22Rv1 (cell line): ENCODE measurements at regions not wholly inside any gene's neighbourhood (a gene's known extent, or its start where the extent isn't known, plus 50 kb on each side); places are given as distances from the start of the nearest gene placed in this dataset.

Experiments used
- CTCF ChIP-seq: fragments of 450-650 bp; IDR thresholded peaks from 2 replicates; pipeline ENCODE4 v1.5.1; 2017; ENCODE audit warnings: mild to moderate bottlenecking
- ZFX ChIP-seq: fragments of 450-650 bp; IDR thresholded peaks from 2 replicates; pipeline ENCODE4 v1.6.1; 2017; ENCODE audit warnings: antibody characterized with exemption, borderline replicate concordance

- TF ChIP-seq CTCF: no peak
- no peak for TF ChIP-seq ZFX
Observed at GRCh38 chr1:3956527-3957170, 56.6 kb upstream of the C1orf174 start.
